GM21786 (cell line): ENCODE measurements at regions not wholly inside any gene's neighbourhood (a gene's known extent, or its start where the extent isn't known, plus 50 kb on each side); places are given as distances from the start of the nearest gene placed in this dataset.

Experiments
- ATAC-seq: cut with Tn5 transposase; IDR thresholded peaks from one replicate; pipeline ENCODE4 v1.9.1; 2021; ENCODE audit not compliant: unreplicated experiment

DNA sequence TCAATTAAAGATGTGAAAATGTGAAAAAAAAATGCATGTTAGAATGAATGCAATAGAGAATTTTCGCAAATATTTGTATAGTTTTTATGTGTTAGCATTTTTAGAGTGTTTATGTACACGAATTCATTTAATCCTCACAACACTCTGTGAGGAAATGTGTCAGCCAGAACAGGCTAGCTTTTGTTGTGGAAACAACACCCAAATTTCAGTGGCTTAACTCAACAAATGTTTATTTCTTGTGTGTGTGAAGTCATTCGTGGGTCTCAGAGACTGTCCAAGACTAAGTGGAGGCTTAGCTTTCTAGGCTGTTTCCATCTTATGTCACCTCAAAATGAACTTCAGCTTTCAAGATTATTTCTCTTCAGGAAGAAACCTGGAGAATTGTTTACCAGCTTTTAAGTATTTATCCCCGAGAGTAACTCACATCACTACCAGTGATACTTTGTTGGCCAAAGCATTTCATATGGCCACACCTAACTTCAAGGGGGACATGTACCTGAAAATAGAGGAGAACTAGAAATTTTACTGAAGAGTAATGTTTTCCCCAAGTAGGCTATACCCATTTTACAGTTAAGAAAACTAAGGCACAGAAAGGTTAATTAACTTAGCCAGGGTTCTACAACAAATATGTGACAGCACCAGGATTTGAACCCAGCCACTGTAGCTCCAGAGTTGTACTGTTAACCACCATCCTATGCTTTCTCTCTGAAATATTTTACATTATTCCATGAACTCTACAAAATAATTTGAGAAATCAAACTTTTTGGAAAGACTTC is 306.1 kb downstream of the QKI start:
- no peak for ATAC-seq

DNA sequence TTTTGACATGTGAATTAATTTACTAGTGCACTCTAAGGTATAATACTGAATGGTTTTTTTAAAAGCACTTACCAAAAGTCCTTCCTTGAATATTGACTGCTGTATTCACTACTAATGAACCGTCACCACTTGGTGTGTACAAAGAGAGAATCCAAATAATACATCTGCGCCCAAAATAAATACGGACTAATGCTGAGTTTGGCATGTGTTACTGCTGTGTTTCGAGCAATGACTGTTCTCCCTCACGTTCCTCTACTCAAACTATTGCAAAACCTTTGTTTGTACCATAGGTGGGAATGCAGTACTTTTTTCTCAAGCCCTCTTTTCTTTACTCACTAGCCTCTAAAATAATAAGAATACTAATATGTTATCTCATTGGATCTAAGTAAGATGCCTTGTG is 305.5 kb downstream of the QKI start:
- no peak for ATAC-seq

DNA sequence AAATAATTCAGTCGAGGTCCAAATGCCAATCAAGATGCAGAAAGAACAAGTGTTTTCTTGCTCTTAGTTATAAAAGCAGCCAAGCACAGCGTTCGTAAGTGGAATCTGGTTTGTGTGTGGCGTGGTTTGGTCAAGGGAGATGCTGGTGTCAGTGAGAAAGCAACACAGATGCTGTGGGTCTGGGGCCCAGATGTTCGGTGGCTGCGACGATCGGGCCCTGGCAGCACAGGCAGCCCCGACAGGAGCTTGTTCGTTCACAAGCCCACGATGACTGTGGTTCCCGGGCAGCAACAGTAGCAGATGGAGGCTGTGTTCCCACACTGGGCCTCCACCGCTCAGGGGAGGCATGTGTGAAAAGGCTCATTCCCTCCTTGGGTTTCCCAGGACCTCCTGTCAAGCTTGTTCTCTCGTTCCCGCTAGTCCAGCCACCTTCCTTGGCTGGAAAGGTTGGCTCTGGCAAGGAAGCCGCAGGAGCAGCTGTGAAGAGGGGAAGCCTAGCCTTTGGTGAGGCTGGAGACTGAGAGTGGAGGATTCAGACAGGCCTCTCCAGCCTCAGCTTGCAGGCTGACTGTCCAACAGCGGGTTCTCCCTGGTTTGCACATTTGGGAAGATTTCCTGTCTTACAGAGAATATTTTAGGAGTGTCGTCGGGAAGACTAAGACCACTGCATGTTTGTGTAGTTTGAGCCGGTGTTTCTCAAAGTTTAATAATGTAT is 304.7 kb downstream of the QKI start:
- ATAC-seq, result no peak

DNA sequence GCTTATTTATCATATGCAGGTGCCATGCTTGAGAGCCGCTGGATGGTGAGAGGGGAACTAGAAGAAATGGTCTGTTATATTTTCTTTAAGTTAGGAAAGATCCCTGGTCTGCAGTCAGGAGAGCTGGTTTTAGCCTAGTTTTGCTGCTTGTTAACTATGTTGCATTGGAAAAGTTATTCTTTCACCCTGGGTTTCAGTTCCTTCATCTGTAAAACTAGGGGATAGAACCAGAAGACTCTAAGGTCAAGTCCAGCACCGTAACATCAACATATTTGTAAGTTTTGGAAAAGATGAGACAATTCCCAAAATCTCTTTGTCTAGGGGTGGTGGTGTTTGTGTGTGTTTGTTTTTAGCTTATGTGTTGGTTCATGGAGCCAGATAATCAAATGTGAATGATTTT is 304.0 kb downstream of the QKI start:
- ATAC-seq, result no peak

DNA sequence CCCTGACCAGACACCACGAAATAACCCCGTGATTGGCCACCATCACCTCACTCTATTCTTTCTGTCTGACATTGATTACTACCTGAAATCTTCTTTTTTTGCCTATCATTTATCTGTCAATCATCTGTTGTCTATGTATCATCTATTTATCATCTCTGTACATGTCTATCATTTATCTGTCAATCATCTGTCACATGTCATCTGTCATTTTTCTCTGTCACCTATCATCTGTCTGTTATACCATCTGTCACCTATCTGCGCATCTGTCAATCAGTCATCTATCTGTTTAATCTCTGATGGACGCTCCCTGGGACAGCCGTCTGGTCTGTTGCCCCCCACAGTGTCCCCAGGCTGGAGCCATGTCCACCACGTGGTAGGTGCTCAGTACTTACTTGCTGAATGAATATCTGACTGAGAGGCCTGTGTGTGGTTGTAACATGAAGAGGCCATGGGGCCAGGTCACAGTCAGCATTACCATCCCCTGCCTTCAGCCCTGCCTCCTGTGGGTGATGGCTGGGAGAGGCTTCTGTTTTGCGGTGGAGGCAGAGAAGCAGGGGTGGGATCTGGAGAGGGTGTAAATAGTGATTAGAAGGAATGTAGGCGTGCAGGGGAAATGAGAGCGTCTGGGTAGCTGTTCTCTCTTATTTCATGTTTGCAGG is 302.7 kb downstream of the QKI start:
- ATAC-seq, result no peak

DNA sequence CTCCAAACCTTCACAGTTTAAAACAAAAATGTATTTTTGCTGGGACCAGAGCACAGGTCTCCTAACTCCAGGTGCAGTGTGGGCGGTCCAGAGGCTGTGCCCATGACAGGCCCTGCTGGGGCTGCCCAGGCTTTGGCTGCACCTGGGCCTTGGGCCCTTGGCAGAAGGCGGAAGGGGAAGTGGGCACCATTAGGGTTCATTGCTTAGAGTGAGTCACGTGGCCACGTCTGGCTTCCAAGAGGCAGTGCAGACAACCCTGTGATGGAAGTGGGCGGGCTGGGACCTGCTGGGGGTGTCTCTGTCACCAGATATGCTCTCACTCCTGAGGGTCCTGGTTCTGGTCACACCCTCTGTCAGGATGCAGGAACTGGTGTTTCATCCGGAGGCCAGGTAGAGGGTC is 302.2 kb downstream of the QKI start:
- ATAC-seq, result no peak

DNA sequence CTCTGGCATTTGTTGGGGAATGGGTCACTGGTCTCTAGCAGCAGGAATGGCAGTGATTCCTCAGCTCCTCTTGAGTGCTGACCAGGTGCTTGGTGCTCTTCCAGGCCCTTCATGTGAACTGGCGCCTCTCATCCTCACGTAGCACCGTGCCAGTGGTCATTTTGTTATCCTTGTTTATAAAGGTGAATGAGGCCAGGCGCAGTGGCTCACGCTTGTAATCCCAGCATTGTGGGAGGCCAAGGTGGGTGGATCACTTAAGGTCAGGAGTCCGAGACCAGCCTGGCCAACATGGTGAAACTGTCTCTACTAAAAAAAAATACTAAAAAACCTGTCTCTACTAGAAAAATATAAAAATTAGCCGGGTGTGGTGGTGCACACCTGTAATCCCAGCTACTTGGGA is 301.3 kb downstream of the QKI start:
- no peak for ATAC-seq

DNA sequence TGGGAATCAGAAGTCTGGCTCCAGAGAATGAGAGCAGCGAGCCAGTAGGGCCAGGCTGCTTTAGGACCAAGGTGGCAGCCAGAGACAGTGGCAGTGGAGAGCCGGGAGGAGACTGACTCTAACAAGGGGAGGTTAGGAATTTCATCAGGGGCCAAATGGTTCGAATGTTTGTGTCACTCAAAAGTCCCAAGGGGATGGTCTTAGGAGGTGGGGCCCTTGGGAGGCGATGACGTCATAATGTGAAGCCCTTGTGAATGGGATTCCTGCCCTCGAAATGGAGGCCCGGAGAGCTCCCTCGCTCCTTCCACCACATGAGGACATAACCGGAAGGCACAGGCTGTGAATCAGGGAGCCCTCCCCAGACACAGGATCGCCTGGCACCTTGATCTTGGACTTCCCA is 299.7 kb downstream of the QKI start:
- no peak for ATAC-seq

DNA sequence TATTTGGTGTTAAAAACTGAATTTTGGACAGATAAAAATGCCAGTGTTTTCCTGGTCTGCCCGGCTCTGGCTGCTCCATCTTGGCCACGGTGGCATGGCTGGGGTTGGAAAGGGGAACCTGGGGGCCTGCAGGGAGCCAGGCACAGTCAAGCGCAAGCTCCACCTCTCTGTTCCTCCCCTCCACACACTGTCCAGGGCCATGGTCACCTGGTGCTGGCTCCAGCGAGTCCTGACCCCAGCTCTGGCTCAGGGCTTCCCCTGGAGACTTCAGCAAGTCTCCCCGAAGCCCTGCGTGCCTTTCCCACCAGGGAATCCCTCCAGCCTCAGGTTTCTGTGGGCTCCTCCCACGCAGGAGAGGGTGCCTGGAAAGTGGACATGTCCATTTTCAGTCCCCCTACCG is 298.5 kb downstream of the QKI start:
- no peak for ATAC-seq

DNA sequence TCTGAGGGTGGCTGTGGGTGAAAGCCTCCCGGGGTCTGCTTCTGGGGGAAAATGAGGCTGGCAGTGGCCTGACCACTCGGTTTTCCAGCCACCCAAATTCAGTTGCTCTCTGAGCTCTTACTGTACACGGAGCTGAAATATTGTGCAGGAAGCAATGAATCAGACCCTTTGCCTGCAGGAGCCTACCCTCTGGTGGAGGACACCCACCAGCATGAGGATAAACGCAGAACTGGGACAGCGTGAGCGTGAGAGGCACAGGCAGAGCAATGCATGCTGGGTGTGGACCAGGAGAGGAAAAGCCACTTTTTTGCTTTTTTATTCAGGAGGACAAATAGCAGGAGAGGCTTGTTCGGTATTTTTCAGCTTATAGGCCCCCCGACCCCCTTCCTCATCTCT is 298.0 kb downstream of the QKI start:
- no peak for ATAC-seq

DNA sequence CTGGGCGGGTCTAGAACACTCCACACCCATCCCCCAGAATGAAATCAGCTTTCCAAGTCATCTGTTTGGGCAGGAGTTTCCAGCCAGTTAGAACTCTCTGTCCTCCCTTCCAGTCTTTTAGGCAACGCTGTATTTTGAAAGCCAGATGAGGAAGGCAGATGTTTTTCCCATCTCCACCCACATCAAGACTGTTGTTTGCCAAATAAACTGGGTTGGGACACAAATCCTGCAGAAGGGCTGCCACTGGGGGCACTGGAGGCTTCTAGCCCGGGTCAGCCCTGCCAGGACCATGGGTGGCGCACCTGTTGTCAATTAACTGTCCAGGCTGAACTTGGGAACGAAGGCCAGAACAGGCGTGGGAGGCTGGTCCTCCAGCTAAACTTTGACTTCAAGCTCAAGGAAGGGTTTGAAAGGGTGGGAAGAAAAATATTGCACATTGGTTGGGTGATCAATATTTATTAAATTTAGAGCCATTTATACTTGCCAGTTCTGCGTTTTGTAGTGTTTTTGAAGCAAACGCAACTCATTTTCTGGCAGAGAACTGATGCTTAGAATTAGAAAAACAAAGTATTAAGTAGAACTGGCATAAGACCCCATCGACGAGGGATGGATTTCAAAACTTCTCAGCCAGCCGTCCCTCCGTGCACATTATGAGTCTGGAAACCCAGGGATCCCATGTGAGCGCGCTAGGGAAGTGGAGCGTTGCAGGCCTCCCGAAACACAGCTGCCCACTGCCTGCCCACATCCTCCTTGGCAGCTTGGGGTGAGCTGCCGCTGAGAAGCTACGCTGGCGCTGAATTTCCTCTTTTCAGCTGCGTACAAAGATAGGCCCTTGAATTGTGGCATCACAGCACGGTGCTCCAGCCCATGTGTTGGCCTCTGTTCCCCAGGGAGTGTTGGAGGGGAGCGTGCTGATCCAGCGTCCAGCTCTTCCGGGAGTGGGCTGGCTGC is 297.4 kb downstream of the QKI start:
- peak; percentile 43 for ATAC-seq

DNA sequence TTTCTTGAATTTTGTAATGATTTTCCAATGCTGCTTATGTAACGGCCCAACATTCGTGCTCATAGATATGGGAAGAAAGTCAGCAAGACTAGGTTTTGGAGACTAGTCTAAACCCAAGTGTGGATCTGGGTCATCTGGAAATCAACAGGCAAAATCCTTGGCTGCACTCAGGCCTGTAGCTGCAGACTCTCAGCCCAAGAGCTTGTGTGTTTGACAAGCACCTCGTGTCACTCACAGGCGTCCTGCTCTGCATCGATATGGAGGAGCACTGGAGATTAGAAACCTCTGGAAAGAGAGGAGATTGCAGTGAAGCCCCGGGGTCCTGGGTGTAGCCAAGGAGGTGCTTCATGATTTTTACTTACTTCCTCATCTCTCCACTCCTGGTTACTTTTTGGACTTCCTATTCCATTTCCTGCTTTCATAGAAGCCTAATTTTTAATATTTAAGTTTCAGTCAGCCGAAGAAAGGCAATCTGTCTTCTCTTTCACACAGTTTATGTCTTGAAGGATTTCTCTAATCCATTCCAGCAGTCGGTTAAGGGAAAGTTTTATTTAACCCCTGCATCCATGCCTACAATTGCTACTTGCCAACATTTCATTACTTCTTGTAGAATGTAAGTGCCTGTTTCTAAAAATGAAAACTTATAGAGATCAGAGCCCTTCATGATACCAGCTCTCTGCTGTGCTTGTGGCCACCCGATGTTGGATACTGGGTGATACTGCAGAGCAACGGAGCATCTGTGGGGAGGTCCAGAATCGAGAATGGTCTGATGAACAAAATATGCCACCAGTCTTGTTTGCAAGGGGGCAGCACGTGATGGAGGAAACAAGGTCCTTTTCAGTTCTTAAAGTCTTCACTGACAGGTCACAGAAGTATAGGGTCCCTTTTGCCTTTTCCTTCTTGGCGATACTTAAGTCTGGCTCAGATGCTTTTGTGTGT is 296.3 kb downstream of the QKI start:
- ATAC-seq, result no peak

DNA sequence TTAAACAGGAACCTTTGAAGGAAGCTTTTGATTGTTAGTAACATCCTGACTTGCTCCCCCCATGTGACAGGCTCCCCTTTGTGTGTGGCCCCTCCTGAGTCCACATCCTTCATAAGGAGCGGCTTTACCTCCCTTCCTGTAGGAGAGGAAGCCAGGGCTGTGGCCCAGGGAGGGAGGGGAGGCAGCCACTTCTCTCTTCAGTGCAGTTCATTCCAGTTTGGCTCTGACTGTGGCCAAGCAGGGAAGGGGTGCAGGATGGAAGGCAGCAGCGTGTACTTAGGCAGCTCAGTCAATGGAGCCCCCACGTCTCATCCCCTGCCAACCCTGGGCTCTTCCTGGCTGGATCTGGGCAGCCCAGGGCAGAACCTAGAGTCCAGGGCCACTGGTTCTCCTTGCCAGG is 295.2 kb downstream of the QKI start:
- ATAC-seq, result no peak

DNA sequence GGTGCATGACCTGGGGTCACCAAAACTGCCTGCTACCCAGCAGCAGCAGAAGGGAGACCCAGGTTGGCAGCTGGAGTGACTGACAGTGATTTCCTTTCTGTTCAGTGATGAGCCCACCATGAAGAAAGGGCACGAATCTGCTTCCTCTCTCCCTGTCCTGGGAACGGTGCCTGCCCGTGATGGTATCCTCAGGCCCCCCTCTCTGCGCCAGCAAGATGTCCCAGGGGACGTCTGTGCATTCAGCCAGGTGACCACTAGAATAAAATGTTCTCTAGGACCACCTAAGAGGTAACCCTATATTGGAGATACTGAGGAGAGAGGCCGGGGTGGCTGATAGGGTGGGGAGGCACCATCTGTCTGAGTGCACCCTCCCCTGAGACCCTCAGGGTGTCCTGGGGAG is 294.7 kb downstream of the QKI start:
- no peak for ATAC-seq

DNA sequence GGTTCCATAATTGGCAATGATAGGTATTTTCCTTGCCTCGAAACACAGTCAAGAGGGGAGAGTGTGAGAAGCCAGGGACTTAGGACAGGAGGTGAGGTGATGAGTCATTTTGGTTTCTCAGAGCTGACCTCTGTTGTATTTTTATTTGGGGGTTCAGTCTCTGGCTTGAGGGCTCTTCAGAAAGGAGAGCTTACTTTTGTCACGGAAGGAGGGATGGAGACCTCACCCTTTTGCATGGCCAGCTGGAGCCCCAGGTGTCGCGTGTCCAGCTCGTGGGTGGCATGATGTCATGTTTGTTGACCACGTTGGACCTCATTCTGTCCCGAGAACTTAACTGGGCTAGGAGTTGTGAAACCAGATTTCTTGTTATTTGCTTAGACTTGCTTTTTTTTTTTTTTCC is 293.9 kb downstream of the QKI start:
- ATAC-seq, result peak; percentile 46

DNA sequence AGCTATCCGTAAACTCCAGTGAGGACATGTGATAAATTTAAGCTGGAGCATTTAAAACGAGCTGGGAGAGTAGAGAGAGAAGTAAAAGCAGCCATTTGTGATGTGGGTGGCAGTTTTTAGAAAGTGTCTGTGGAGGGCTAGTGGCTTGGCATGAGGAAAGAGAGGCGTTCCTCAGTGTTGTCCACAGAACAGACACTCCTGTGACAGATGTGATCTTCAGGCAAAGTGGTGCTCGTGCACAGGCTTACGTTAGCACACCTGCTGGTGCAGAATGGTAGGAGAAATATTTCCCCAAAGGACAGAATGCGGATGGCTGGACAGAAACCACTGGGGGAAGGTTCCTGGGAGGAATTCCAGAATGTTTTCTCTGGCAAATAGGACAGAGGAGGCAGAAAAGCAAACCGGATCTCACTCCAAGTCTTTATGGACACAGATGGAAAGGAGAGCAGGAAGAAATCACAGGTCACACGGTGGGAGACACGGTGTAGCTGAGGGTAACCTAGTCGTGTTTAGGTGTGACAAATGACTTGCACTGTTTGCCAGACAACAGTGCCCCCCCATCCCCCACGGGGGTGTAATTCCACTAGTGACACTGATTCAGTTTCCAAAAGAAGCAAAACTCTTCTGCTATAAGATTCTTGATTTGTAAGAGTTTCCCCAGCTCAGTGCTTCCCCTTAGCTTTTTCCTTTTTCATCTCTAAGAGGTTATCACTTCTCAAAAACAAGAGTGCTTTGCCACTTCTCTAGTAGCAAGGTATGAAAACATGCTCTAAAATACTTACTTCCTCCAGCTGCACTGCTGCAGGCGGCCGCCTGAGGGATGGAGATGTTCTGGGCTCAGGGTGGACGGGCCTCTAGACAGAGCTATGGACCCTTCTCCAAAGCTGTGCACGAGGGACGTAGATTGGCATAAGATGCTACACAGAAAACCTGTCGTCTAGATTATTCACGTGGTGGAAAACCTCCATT is 293.2 kb downstream of the QKI start:
- ATAC-seq, result peak; percentile 49

DNA sequence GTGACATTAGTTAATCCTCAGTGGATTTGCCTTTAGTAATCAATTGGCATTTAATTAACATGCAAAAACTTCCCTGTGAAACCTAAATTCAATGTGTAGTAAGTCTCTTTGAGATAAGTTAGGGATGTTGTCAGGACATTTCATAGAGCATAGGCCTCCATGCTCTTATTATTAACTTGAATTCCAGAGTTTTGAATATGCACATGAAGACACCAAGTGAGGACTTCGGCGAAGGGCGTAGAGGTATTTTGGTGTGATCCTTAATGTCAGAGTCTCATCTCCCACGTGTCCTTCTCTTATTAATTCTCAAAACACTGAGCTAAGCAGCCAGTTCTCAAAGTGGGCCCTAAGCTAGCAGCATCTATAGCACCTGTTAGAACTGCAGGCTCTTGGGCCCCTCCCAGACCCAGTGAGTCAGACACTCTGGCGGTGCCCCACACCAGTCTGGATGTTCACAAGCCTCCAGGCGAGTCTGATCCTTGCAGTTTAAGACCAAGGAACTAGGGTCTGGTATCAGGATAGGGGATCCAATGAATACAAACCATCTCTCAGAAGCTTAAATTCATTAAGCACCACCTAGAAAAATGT is 292.1 kb downstream of the QKI start:
- ATAC-seq, result no peak

DNA sequence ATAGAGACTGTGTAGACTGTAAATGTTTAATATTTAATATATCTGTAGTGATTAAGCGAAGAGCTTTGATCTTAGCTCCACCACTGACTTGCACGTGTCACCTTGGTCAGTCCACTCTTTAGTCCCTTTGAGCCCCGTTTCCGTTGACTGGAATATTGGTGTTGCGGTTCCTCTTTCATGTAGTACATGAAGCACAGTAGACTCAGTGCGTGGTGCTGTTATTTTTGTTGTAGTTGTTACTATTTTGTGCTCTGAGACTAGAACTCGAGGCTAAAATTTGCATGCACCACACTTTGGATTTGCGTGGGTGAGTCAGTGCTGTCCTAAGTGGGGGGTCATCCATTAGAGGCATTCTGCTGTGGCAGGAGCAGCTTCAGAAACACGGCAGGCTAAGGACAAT is 291.4 kb downstream of the QKI start:
- peak; percentile 49 for ATAC-seq
